ENCODE measurements at regions not wholly inside any gene's neighbourhood (a gene's known extent, or its start where the extent isn't known, plus 50 kb on each side); places are given as distances from the start of the nearest gene placed in this dataset.

GRCh38 chrX:69415698-69416097 lies 88.4 kb upstream of the NALF2 start:
- DNase-seq (ENCODE audit: low read depth), result no peak
- no peak for TF ChIP-seq CTCF (IDR thresholded peaks at IDR 0.05; ENCODE audit: control insufficient read depth, insufficient read depth, low read depth, low read length, missing control alignments)
- H3K4me3 ChIP-seq (ENCODE audit: control insufficient read depth, low read depth, low read length), result no peak overlapping the region

GRCh38 chrX:69412661-69413060 lies 91.5 kb upstream of the NALF2 start:
- no peak for TF ChIP-seq CTCF (IDR thresholded peaks at IDR 0.05; ENCODE audit: control insufficient read depth, insufficient read depth, low read depth, low read length, missing control alignments)
- no peak for DNase-seq (ENCODE audit: low read depth)
- H3K4me3 ChIP-seq (ENCODE audit: control insufficient read depth, low read depth, low read length), result no peak overlapping the region

GRCh38 chrX:69398881-69399280 lies 105.2 kb upstream of the NALF2 start:
- no peak for DNase-seq (ENCODE audit: low read depth)
- TF ChIP-seq CTCF (IDR thresholded peaks at IDR 0.05; ENCODE audit: control insufficient read depth, insufficient read depth, low read depth, low read length, missing control alignments), result no peak

GRCh38 chrX:69396916-69397315 lies 107.2 kb upstream of the NALF2 start:
- no peak for TF ChIP-seq CTCF (IDR thresholded peaks at IDR 0.05; ENCODE audit: control insufficient read depth, insufficient read depth, low read depth, low read length, missing control alignments)
- H3K4me3 ChIP-seq (ENCODE audit: control insufficient read depth, low read depth, low read length), result no peak overlapping the region
- DNase-seq (ENCODE audit: low read depth), result no peak

More at GRCh38 chrX:69398881-69399280, 105.2 kb upstream of the NALF2 start:
- no peak overlapping the region for H3K4me3 ChIP-seq (ENCODE audit: control insufficient read depth, low read depth, low read length)

- DNase-seq (ENCODE audit: low read depth), result no peak
- H3K4me3 ChIP-seq (ENCODE audit: control insufficient read depth, low read depth, low read length), result no peak overlapping the region
These were observed 108.8 kb upstream of the NALF2 start for GRCh38 chrX:69395306-69395705.

GRCh38 chrX:69389101-69389501 lies 115.0 kb upstream of the NALF2 start:
- no peak for TF ChIP-seq CTCF (IDR thresholded peaks at IDR 0.05; ENCODE audit: control insufficient read depth, insufficient read depth, low read depth, low read length, missing control alignments)
- no peak for DNase-seq (ENCODE audit: low read depth)
- H3K4me3 ChIP-seq (ENCODE audit: control insufficient read depth, low read depth, low read length), result no peak overlapping the region

More at GRCh38 chrX:69395306-69395705, 108.8 kb upstream of the NALF2 start:
- no peak for TF ChIP-seq CTCF (IDR thresholded peaks at IDR 0.05; ENCODE audit: control insufficient read depth, insufficient read depth, low read depth, low read length, missing control alignments)

- DNase-seq (ENCODE audit: low read depth), result no peak
- no peak for TF ChIP-seq CTCF (IDR thresholded peaks at IDR 0.05; ENCODE audit: control insufficient read depth, insufficient read depth, low read depth, low read length, missing control alignments)
- no peak overlapping the region for H3K4me3 ChIP-seq (ENCODE audit: control insufficient read depth, low read depth, low read length)
These were observed 115.6 kb upstream of the NALF2 start for GRCh38 chrX:69388526-69388925.
